GM19025 (cell line): ENCODE measurements at regions not wholly inside any gene's neighbourhood (a gene's known extent, or its start where the extent isn't known, plus 50 kb on each side); places are given as distances from the start of the nearest gene placed in this dataset.
"Not testable (repeated sequence)": the region's sequence is repeated elsewhere in the genome, so short reads cannot be mapped to it uniquely, and the experiment has no call there.

Experiments used
- ATAC-seq: cut with Tn5 transposase; IDR thresholded peaks from one replicate; pipeline ENCODE4 v1.9.1; 2021; ENCODE audit warnings: mild to moderate bottlenecking, low read depth, moderate library complexity; ENCODE audit not compliant: unreplicated experiment

DNA sequence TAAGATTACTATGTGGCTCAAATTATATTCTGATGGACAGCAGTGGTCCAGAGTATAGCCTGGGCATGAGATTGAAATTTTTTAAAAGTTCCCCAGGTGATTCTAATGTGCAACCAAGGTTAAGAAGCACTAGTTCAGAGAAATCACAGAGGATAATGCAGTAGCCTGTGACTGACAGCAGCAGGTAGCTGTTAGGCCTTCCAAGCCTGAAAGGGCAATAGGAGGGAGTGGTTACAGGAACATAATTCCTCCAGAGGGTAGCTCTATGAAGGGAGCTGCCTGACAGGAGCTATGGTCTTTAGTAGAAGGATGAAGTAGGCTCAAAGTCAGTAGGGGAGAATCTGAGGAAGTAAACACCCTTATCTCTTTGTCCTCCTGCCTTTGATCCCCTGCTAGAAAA, 342.9 kb upstream of the PPP2R3A start:
- no peak for ATAC-seq

DNA sequence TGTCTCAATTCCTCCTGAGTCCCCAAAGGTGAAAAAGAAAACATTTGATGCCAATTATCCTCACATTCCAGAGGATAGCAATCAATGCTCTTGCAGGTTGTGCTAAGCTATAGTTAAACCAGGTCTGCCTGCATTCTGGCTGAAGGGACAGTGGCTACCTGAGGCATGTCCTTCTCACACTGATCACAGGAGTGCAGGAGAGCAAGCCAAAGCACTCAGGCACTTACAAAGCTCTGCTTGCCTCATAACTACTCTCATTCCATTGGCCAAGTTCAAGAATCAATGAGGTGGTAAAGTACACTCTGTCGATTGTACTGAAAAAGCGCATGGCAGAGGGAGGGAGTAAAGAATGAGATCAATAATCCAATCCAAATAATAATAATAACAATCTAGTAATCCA, 342.0 kb upstream of the PPP2R3A start:
- ATAC-seq = no peak

GRCh38 chr3:135627057-135627456, 338.5 kb upstream of the PPP2R3A start:
- no peak for ATAC-seq

GRCh38 chr3:135629701-135630408, 335.7 kb upstream of the PPP2R3A start:
- no peak for ATAC-seq

GRCh38 chr3:135632556-135633065, 332.9 kb upstream of the PPP2R3A start:
- no peak for ATAC-seq

- no peak for ATAC-seq
These were observed 332.4 kb upstream of the PPP2R3A start for GRCh38 chr3:135633078-135633477.

GRCh38 chr3:135636596-135636995, 328.9 kb upstream of the PPP2R3A start:
- ATAC-seq = no peak

DNA sequence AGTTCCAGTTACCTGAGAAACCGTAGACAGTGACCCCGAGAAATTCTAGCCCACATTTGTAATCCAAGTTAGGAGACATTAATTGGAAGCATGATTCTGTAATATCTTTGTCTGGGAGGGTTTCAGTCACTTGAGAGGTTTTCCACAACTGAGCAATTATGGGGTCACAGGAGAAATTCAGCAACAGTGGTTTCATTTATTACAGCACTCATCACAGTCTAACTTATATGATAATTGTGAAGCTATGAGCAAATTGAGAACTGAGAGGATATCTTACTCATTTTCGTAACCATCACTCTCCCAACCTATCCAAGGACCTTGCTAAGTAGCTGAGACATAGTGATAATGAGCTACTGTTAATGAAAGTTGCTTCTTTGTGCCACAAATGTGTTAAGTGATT, 328.5 kb upstream of the PPP2R3A start:
- ATAC-seq = no peak

DNA sequence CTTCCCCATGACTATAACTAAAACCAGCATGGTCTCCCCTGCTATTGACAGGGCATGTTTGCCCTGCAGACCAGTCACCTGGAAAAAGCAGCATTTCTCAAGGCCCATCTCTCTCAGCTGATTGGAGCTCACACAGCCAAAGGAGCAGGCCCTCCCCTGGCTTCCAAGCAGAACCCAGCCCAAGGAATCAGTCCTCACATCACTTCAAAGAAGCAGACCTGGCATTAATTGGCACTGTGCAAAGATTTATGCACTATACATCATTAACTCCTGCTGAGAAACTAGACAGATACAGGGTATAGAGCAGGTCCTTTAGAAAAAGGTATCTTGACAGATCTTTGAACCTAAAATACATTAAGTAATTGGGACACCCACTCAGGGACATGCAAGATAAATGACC, 323.8 kb upstream of the PPP2R3A start:
- ATAC-seq = no peak

GRCh38 chr3:135645541-135645940, 320.0 kb upstream of the PPP2R3A start:
- ATAC-seq = no peak

DNA sequence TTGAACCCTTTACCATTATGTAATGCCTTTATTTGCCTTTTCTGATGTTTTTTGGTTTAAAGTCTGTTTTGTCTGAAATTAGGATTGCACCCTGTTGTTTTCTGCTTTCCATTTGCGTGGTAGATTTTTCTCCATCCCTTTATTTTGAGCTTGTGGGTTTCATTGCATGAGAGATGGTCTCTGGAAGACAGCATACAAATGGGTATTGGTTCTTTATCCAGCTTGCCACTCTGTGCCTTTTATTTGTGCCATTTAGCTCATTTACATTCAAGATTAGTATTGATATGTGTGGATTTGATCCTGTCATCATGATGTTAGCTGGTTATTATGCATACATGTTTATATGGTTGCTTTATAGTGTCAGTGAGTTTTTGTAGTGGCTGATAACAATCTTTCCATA, 318.7 kb upstream of the PPP2R3A start:
- ATAC-seq = no peak

GRCh38 chr3:135649361-135649760, 316.2 kb upstream of the PPP2R3A start:
- ATAC-seq = no peak

GRCh38 chr3:135650309-135650708, 315.2 kb upstream of the PPP2R3A start:
- no peak for ATAC-seq

GRCh38 chr3:135652388-135652787, 313.1 kb upstream of the PPP2R3A start:
- no peak for ATAC-seq

DNA sequence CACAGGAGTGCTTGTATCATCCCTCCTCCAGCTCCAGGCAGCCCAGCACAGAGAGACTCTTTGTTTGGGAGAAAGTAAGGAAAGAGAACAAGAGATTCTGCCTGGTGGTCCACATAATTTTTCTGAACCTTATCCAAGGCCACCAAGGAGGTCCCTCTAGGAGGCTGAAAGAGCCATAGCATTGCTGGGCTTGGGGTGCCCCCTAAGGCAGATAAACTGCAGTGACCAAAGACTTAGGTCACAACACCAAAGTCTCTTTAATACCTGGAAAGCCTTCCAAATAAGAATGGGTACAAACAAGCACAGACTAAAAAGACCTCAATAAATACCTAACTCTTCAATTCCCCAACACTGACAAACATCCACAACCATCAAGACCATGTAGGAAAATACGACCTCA, 310.2 kb upstream of the PPP2R3A start:
- no peak for ATAC-seq

- ATAC-seq = not testable (repeated sequence)
These were observed 307.1 kb upstream of the PPP2R3A start for GRCh38 chr3:135658451-135658850.

- ATAC-seq = no peak
These were observed 298.5 kb upstream of the PPP2R3A start for GRCh38 chr3:135667061-135667460.

DNA sequence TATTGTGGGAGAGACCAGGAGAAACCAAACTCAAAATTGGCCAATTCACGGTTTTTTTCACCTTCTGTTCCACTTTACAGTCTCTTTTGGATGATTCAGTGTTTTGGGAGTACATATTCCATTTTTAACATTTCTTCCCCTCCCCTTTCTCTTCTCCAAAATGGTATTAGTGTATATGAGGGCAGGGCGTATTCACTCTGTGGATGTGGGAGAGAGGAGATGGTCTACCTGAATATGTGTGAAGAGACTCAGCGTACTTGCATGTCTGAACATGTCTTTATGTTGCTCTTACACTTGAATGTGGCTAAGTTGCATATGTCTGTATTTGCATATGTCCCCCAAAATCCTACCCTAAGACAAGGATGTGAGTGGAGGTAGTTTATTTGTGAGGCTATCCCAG, 291.0 kb upstream of the PPP2R3A start:
- no peak for ATAC-seq

- ATAC-seq = no peak
These were observed 287.1 kb upstream of the PPP2R3A start for GRCh38 chr3:135678386-135678785.

DNA sequence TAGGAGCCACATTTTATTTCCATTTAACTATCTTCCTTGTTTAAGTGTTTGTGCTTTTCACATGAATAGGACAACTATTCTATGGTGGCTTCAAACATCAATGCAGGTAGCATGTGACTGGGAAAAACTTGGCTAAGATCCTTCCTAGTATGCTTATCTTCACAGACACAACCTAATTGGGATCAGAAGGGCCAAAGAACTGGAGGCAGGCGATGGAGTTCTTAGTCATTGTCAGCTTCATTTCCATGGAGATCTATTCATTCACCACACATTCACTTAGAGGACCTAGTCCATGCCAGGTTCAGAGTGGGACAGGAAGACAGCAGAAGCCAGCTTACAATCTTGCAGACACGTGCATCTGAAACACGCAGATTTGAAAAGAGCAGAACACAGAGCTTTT, 277.5 kb upstream of the PPP2R3A start:
- no peak for ATAC-seq

DNA sequence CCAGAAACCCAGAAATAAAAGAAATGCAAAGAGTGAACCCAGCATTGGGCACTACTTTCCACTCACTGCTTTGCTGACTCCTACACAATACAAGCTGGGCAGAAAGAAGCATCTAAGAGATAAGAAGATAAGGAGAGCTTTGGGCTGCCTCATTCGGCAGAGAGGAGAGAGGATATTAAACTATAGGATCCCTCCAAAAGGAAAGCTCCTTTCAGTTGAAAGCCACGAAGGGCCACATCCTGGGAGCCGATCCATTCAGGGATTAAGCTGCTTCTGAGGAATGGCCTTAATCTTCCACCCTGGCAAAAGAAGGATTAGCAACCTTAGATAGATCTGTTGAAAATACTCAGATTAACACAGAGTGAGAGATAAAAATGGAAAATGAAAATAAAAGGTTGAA, 274.9 kb upstream of the PPP2R3A start:
- no peak for ATAC-seq

- no peak for ATAC-seq
These were observed 274.3 kb upstream of the PPP2R3A start for GRCh38 chr3:135691240-135691639.

DNA sequence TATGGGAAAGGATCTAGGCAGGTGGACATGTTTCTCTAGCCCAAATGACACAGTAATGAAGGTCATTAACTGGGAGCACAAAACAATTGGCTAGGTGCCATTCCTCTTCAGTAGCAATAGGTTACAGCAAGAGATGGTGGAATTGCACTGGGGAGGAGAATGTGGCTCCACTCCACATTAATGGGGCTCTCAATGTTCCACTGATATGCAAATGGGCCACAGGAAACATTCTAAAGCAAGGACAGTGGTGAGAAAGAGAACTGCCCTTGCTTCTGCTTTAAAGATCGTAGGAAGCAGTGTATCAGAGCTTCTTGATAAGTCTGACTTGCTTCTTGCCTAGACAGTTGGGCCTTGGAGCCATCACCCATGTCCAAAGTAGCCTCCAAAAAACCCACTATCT, 271.4 kb upstream of the PPP2R3A start:
- no peak for ATAC-seq
